ENCODE measurements at regions not wholly inside any gene's neighbourhood (a gene's known extent, or its start where the extent isn't known, plus 50 kb on each side); places are given as distances from the start of the nearest gene placed in this dataset.

GRCh38 chr5:145163876-145164275, 671.3 kb downstream of the PRELID2 start:
- no peak for TF ChIP-seq CTCF (IDR thresholded peaks at IDR 0.05)
- TF ChIP-seq SREBF2 (IDR thresholded peaks at IDR 0.05), result no peak
- no peak for TF ChIP-seq MAX (IDR thresholded peaks at IDR 0.05)
- no peak for TF ChIP-seq CHD2 (IDR thresholded peaks at IDR 0.05; ENCODE audit: low read length, partially characterized antibody)
- TF ChIP-seq RAD21 (conservative IDR thresholded peaks at IDR 0.05 in 1 of 2, IDR thresholded peaks at IDR 0.05 in 1 of 2), result no peak
- TF ChIP-seq ZFP36 (IDR thresholded peaks at IDR 0.05; ENCODE audit: borderline replicate concordance, partially characterized antibody), result no peak

Measured in A549 (cell line).